HG02763 (cell line): ENCODE measurements at regions not wholly inside any gene's neighbourhood (a gene's known extent, or its start where the extent isn't known, plus 50 kb on each side); places are given as distances from the start of the nearest gene placed in this dataset.

Source experiments
- ATAC-seq: cut with Tn5 transposase; IDR thresholded peaks from one replicate; pipeline ENCODE4 v1.9.1; 2021; ENCODE audit warnings: mild to moderate bottlenecking, moderate library complexity; ENCODE audit not compliant: unreplicated experiment

- ATAC-seq, result no peak
Observed at GRCh38 chr4:117324851-117325491, 239.6 kb upstream of the TRAM1L1 start.

GRCh38 chr4:117326091-117326490 lies 240.7 kb upstream of the TRAM1L1 start:
- ATAC-seq, result no peak

GRCh38 chr4:117327491-117327890 lies 242.1 kb upstream of the TRAM1L1 start:
- no peak for ATAC-seq

- ATAC-seq, result no peak
Observed at GRCh38 chr4:117328333-117328732, 243.0 kb upstream of the TRAM1L1 start.

GRCh38 chr4:117331817-117332216 lies 246.4 kb upstream of the TRAM1L1 start:
- no peak for ATAC-seq

- ATAC-seq, result no peak
Observed at GRCh38 chr4:117334451-117335188, 249.2 kb upstream of the TRAM1L1 start.

- ATAC-seq, result no peak
Observed at GRCh38 chr4:117357437-117357836, 272.1 kb upstream of the TRAM1L1 start.

GRCh38 chr4:117357866-117358265 lies 272.5 kb upstream of the TRAM1L1 start:
- ATAC-seq, result no peak

GRCh38 chr4:117370944-117371668 lies 285.7 kb upstream of the TRAM1L1 start:
- ATAC-seq, result no peak

- no peak for ATAC-seq
Observed at GRCh38 chr4:117375101-117375500, 289.7 kb upstream of the TRAM1L1 start.

GRCh38 chr4:117376692-117377091 lies 291.3 kb upstream of the TRAM1L1 start:
- ATAC-seq, result no peak

- ATAC-seq, result no peak
Observed at GRCh38 chr4:117378942-117379341, 293.6 kb upstream of the TRAM1L1 start.

- no peak for ATAC-seq
Observed at GRCh38 chr4:117383468-117383867, 298.1 kb upstream of the TRAM1L1 start.

- no peak for ATAC-seq
Observed at GRCh38 chr4:117385526-117385925, 300.1 kb upstream of the TRAM1L1 start.

GRCh38 chr4:117387072-117387471 lies 301.7 kb upstream of the TRAM1L1 start:
- no peak for ATAC-seq

- ATAC-seq, result no peak
Observed at GRCh38 chr4:117400039-117400835, 314.9 kb upstream of the TRAM1L1 start.

GRCh38 chr4:117412661-117413060 lies 327.3 kb upstream of the TRAM1L1 start:
- ATAC-seq, result no peak

- no peak for ATAC-seq
Observed at GRCh38 chr4:117417856-117418255, 332.5 kb upstream of the TRAM1L1 start.

GRCh38 chr4:117420948-117421347 lies 335.6 kb upstream of the TRAM1L1 start:
- no peak for ATAC-seq

- ATAC-seq, result no peak
Observed at GRCh38 chr4:117421706-117422105, 336.3 kb upstream of the TRAM1L1 start.

- no peak for ATAC-seq
Observed at GRCh38 chr4:117422297-117422696, 336.9 kb upstream of the TRAM1L1 start.
